K562 (cell line): ENCODE measurements at regions not wholly inside any gene's neighbourhood (a gene's known extent, or its start where the extent isn't known, plus 50 kb on each side); places are given as distances from the start of the nearest gene placed in this dataset.

Experiments
- ATAC-seq: fragments of 200-7000 bp; cut with Tn5 transposase; 3 replicates; pipeline ENCODE4 v1.9.1; 2020; ENCODE audit warnings: moderate library complexity
- BruUV-seq: library from RNA; stranded (reverse); fragments of 400-500 nt; replicated peaks from 2 replicates; lab custom pipeline; 2021; lab: Mats Ljungman, UMichigan
- CTCF ChIA-PET: fragments of 300-600 bp; formaldehyde crosslinking; extraction: SDS; loops from one replicate; lab custom pipeline; 2021; ENCODE audit warnings: low intra/inter-chr PET ratio; lab: Yijun Ruan, JAX
- POLR2A ChIA-PET: fragments of 300-600, 350-650 bp; sonication (Branson Sonifier 250); formaldehyde crosslinking; extraction: SDS; loops from one replicate; lab custom pipeline; 2021; ENCODE audit warnings: antibody characterized with exemption, inconsistent platforms; lab: Yijun Ruan, JAX
- DNase-seq, 4 experiments: peaks; one replicate each; pipeline versions ENCODE4 v3.0.0 to v3.0.0-alpha.2; 2011 to 2018; ENCODE audit warnings: low spot score in 3 of 4, mixed read lengths in 3 of 4; ENCODE audit errors: extremely low read depth in 1 of 4
- FAIRE-seq: peaks from 2 replicates; lab custom pipeline; 2011; peaks lifted over from hg19 to GRCh38; lab: Jason Lieb, UNC
- H2AFZ ChIP-seq: 2 replicates; pipeline ENCODE4 v1.6.0; 2011; ENCODE audit warnings: low read depth, low read length, control low read depth, inconsistent platforms
- H3K27ac ChIP-seq: fragments of 200-600 bp; 3 replicates; pipeline ENCODE4 v1.8.0; 2011; ENCODE audit warnings: low read depth, mild to moderate bottlenecking, control low read depth, inconsistent platforms, low read length, moderate library complexity, mixed read lengths; ENCODE audit errors: extremely low read depth
- H3K27me3 ChIP-seq, 2 experiments: fragments of 300-600 bp in 1 of 2; 2 replicates in 1 of 2; 3 replicates in 1 of 2; pipeline versions ENCODE4 v1.6.0 to v1.8.0; 2011; ENCODE audit warnings: inconsistent platforms in 2 of 2, low read length in 2 of 2, mild to moderate bottlenecking in 1 of 2, mixed read lengths in 1 of 2, moderate library complexity in 1 of 2; ENCODE audit not compliant: control insufficient read depth in 2 of 2, insufficient read depth in 2 of 2
- H3K36me3 ChIP-seq: fragments of 300-600 bp; 3 replicates; pipeline ENCODE4 v1.8.0; 2011; ENCODE audit warnings: mild to moderate bottlenecking, low read length, inconsistent platforms; ENCODE audit not compliant: control insufficient read depth, insufficient read depth
- H3K4me1 ChIP-seq, 2 experiments: fragments of 200-600 bp in 1 of 2; replicated peaks in 1 of 2; 2 replicates in 1 of 2; 3 replicates in 1 of 2; pipeline versions ENCODE4 v1.5.1 to v1.8.0; 2011; ENCODE audit warnings: inconsistent platforms in 2 of 2, low read length in 2 of 2, mild to moderate bottlenecking in 1 of 2, mixed read lengths in 1 of 2, moderate library complexity in 1 of 2; ENCODE audit not compliant: control insufficient read depth in 2 of 2, insufficient read depth in 2 of 2
- H3K4me2 ChIP-seq: 2 replicates; pipeline ENCODE4 v1.6.1; 2011; ENCODE audit warnings: low read length, control low read depth, inconsistent platforms, mixed read lengths; ENCODE audit not compliant: insufficient read depth
- H3K4me3 ChIP-seq: fragments of 200-600 bp; sonication (generic), shearing (Covaris generic); 2 replicates; pipeline ENCODE4 v1.5.1; 2016; ENCODE audit warnings: control low read depth, inconsistent platforms
- H3K79me2 ChIP-seq: fragments of 200-600 bp; 3 replicates; pipeline ENCODE4 v1.8.0; 2011; ENCODE audit warnings: low read length, inconsistent platforms; ENCODE audit not compliant: control insufficient read depth, insufficient read depth
- H3K9ac ChIP-seq, 2 experiments: 2 replicates each; pipeline versions ENCODE4 v1.6.0 to v1.6.1; 2011; ENCODE audit warnings: low read depth in 2 of 2, low read length in 2 of 2, control low read depth in 1 of 2, inconsistent platforms in 1 of 2, mild to moderate bottlenecking in 1 of 2, mixed read lengths in 1 of 2; ENCODE audit not compliant: insufficient read depth in 1 of 2
- H3K9me1 ChIP-seq: one replicate; pipeline ENCODE4 v1.6.0; 2011; ENCODE audit warnings: inconsistent platforms, mild to moderate bottlenecking, low read length, moderate library complexity; ENCODE audit not compliant: control insufficient read depth, insufficient read depth
- H3K9me3 ChIP-seq: replicated peaks from 2 replicates; pipeline ENCODE4 v1.5.1; 2011; ENCODE audit warnings: low read depth, low read length, inconsistent platforms; ENCODE audit not compliant: control insufficient read depth, insufficient read depth
- H4K20me1 ChIP-seq: replicated peaks from 2 replicates; pipeline ENCODE4 v1.6.1; 2011; ENCODE audit warnings: low read length, inconsistent platforms, mixed read lengths; ENCODE audit not compliant: control insufficient read depth, insufficient read depth
- ARNT ChIP-seq, 2 experiments: fragments of 450-650 bp; IDR thresholded peaks; 2 replicates each; pipeline ENCODE4 v1.6.1; 2016; ENCODE audit warnings: mild to moderate bottlenecking in 1 of 2
- CBX3 ChIP-seq, 2 experiments: IDR thresholded peaks; 1 replicate in 1 of 2; 2 replicates in 1 of 2; pipeline ENCODE4 v1.6.1; 2012; ENCODE audit warnings: inconsistent platforms in 2 of 2, low read length in 2 of 2, borderline replicate concordance in 1 of 2, control low read depth in 1 of 2
- MYNN ChIP-seq, 2 experiments: sonication (generic); formaldehyde crosslinking in 1 of 2; IDR thresholded peaks; 2 replicates each; pipeline versions ENCODE4 v1.5.0 to v1.6.1; 2016 to 2020; ENCODE audit warnings: antibody characterized with exemption in 1 of 2, missing genetic modification reagents in 1 of 2
- RBM25 ChIP-seq: fragments of 200-400 bp; formaldehyde crosslinking; IDR thresholded peaks from 2 replicates; pipeline ENCODE4 v1.6.1; 2018; ENCODE audit warnings: low read length, low read depth, moderate library complexity; ENCODE audit not compliant: severe bottlenecking
- WGBS: fragments of 100-300 bp; shearing (Covaris generic); methylation state at CpG from one replicate; pipeline ENCODE4 v1.1.6; 2016; ENCODE audit warnings: low coverage, mixed read lengths; ENCODE audit not compliant: insufficient coverage; ENCODE audit errors: missing lambda C conversion rate; 5-methylcytosine and 5-hydroxymethylcytosine counted together
- in situ Hi-C: fragments of 300-500 bp; cut with MboI; formaldehyde crosslinking; loops from 4 replicates; pipeline ENCODE4 v1.15.0; 2018; ENCODE audit warnings: inconsistent platforms, mixed read lengths
- intact Hi-C: fragments of 100-400 bp; cut with micrococcal nuclease; formaldehyde crosslinking; loops from 2 replicates; pipeline ENCODE4 v1.14.2; 2022

DNA sequence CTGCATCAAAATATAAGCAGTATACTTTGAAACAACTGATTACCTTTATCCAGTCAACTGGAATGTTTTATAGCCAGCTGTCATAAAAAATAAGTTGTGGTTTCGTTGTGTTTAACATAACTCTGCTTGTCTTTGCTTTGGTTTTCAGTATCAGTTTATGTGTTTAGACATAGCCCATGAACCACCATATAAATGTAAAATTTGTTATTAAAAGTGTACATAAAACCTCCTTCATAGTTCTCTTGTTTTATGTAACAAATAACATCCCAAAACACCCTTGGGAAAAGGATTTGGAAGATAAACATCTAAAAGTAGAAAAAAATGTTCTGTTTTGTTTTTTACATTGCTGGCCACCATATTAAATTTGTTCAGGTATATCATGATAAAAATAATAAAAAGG lies 347.0 kb upstream of the PROK2 start (continued):
- TF ChIP-seq ARNT (IDR thresholded peaks at IDR 0.05): no peak

DNA sequence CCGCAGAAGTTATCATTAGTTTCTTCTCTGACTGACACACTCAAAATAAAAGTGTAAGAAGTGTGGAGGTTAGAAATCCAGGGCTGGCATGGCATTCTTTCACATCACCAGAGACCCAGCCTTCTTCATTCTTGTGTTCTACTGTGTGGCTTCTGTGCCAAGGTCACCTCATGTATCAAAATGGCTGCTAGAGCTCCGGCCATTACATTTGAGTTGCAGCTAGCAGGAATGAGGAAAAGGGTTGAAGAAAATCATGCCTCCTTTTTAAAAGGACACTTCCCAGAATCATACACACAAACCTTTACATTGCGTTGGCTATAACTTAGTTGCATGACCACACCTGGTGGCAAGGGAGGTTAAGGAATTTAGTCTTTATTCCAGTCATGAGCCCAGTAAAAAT lies 345.6 kb upstream of the PROK2 start:
- DNase-seq (no peak), FAIRE-seq (no peak), ATAC-seq (no peak)
- no peaks in the 10 kb centered on the region for H3K36me3 ChIP-seq
- no TSS peak for BruUV-seq
- H3K9me1 ChIP-seq: no peaks in the 10 kb centered on the region
- no peaks in the 10 kb centered on the region for H3K27me3 ChIP-seq
- in situ Hi-C loops: no loop called here
- H3K27ac ChIP-seq: no peak overlapping the region
- H3K4me3 ChIP-seq: no peak overlapping the region
- no peaks in the 10 kb centered on the region for H3K9me3 ChIP-seq
- ChIA-PET CTCF (no interaction called here), POLR2A (no interaction called here)
- H3K79me2 ChIP-seq: no peaks in the 10 kb centered on the region
- peaks cover 6 to 25% of the 10 kb centered on the region in 2 experiments; a peak in 4 of 5 replicates for H3K4me1 ChIP-seq
- no peak for TF ChIP-seq CBX3 (IDR thresholded peaks at IDR 0.05; ENCODE audit: borderline replicate concordance in 1 of 2, low read length in 2 of 2)
- TF ChIP-seq RBM25: peak; percentile 96
- intact Hi-C loops: no loop called here
- no peak overlapping the region for H2AFZ ChIP-seq
- no peaks in the 10 kb centered on the region for H4K20me1 ChIP-seq
- no peak overlapping the region for H3K9ac ChIP-seq
- WGBS: 85% methylated on average over 3 of the region's 3 CpGs
- no peak overlapping the region for H3K4me2 ChIP-seq

GRCh38 chr3:72129501-72130094 lies 344.6 kb upstream of the PROK2 start:
- ChIA-PET CTCF (no interaction called here), POLR2A (no interaction called here)
- Histone ChIP-seq H3K9ac (no peak overlapping the region), H3K79me2 (no peaks in the 10 kb centered on the region), H3K27ac (no peak overlapping the region), H3K9me1 (no peaks in the 10 kb centered on the region), H4K20me1 (no peaks in the 10 kb centered on the region), H3K4me2 (no peak overlapping the region), H2AFZ (no peak overlapping the region), H3K4me3 (no peak overlapping the region), H3K36me3 (no peaks in the 10 kb centered on the region), H3K4me1 (peaks cover 6 to 25% of the 10 kb centered on the region in 2 experiments; a peak in 4 of 5 replicates), H3K27me3 (no peaks in the 10 kb centered on the region), H3K9me3 (no peaks in the 10 kb centered on the region)
- TF ChIP-seq MYNN (IDR thresholded peaks at IDR 0.05) (no peak), MYNN (CRISPR knock-in tag; IDR thresholded peaks at IDR 0.05) (no peak)
- FAIRE-seq: no peak
- DNase-seq: no peak
- no peak for ATAC-seq
- intact Hi-C loops: no loop called here
- BruUV-seq: no TSS peak
- WGBS: 77% methylated on average over 5 of the region's 5 CpGs
- in situ Hi-C loops: no loop called here
